ENCODE measurements at regions not wholly inside any gene's neighbourhood (a gene's known extent, or its start where the extent isn't known, plus 50 kb on each side); places are given as distances from the start of the nearest gene placed in this dataset.
"Not testable (repeated sequence)": the region's sequence is repeated elsewhere in the genome, so short reads cannot be mapped to it uniquely, and the experiment has no call there.

- Histone ChIP-seq H3K27me3 (ENCODE audit: control insufficient read depth in 1 of 2, insufficient read depth in 2 of 2, low read length in 1 of 2) (no peaks in the 10 kb centered on the region), H3K9me3 (ENCODE audit: control insufficient read depth, low read length) (no peaks in the 10 kb centered on the region), H3K27ac (ENCODE audit: low read depth in 1 of 2, low read length in 2 of 2) (no peak overlapping the region), H3K4me1 (ENCODE audit: control insufficient read depth in 1 of 2, insufficient read depth in 2 of 2, low read length in 2 of 2) (no peaks in the 10 kb centered on the region), H3K36me3 (ENCODE audit: control insufficient read depth in 1 of 2, insufficient read depth in 2 of 2, low read length in 1 of 2) (no peaks in the 10 kb centered on the region), H3K4me3 (ENCODE audit: low read length in 2 of 2) (no peak overlapping the region)
- DNase-seq (no peak), ATAC-seq (ENCODE audit: low FRiP score) (no peak)
- intact Hi-C loops (cut with DNase I) = no loop called here
Measured at GRCh38 chr6:115159733-115160132, 816.9 kb upstream of the HS3ST5 start.

GRCh38 chr6:115137910-115138309 lies 795.1 kb upstream of the HS3ST5 start:
- Histone ChIP-seq H3K4me1 (ENCODE audit: control insufficient read depth in 1 of 2, insufficient read depth in 2 of 2, low read length in 2 of 2) (no peaks in the 10 kb centered on the region), H3K9me3 (ENCODE audit: control insufficient read depth, low read length) (no peaks in the 10 kb centered on the region), H3K4me3 (ENCODE audit: low read length in 2 of 2) (no peak overlapping the region), H3K36me3 (ENCODE audit: control insufficient read depth in 1 of 2, insufficient read depth in 2 of 2, low read length in 1 of 2) (no peaks in the 10 kb centered on the region), H3K27me3 (ENCODE audit: control insufficient read depth in 1 of 2, insufficient read depth in 2 of 2, low read length in 1 of 2) (no peaks in the 10 kb centered on the region), H3K27ac (ENCODE audit: low read depth in 1 of 2, low read length in 2 of 2) (no peak overlapping the region)
- intact Hi-C loops (cut with DNase I) = no loop called here
- ATAC-seq (ENCODE audit: low FRiP score) (no peak), DNase-seq (no peak)
- 50 to 70% methylated on average over 2 of the region's 2 CpGs for WGBS, 2 donors

GRCh38 chr6:115133790-115134189 lies 791.0 kb upstream of the HS3ST5 start:
- ATAC-seq (ENCODE audit: low FRiP score) = no peak

GRCh38 chr6:115131709-115132490 lies 789.1 kb upstream of the HS3ST5 start:
- peak; percentile 16 to 43 for DNase-seq

More at GRCh38 chr6:115133790-115134189, 791.0 kb upstream of the HS3ST5 start:
- Histone ChIP-seq H3K4me3 (ENCODE audit: low read length in 2 of 2) (no peak overlapping the region), H3K27ac (ENCODE audit: low read depth in 1 of 2, low read length in 2 of 2) (no peak overlapping the region), H3K4me1 (ENCODE audit: control insufficient read depth in 1 of 2, insufficient read depth in 2 of 2, low read length in 2 of 2) (no peaks in the 10 kb centered on the region), H3K27me3 (ENCODE audit: control insufficient read depth in 1 of 2, insufficient read depth in 2 of 2, low read length in 1 of 2) (no peaks in the 10 kb centered on the region), H3K9me3 (ENCODE audit: control insufficient read depth, low read length) (no peaks in the 10 kb centered on the region), H3K36me3 (ENCODE audit: control insufficient read depth in 1 of 2, insufficient read depth in 2 of 2, low read length in 1 of 2) (no peaks in the 10 kb centered on the region)
- intact Hi-C loops (cut with DNase I) = no loop called here
- DNase-seq = no peak
- WGBS, 2 donors = 91 to 94% methylated on average over 2 of the region's 2 CpGs

GRCh38 chr6:115121513-115121912 lies 778.7 kb upstream of the HS3ST5 start:
- H3K4me3 ChIP-seq (ENCODE audit: low read length in 2 of 2); intact Hi-C loops (cut with DNase I); H3K4me1 ChIP-seq (ENCODE audit: control insufficient read depth in 1 of 2, insufficient read depth in 2 of 2, low read length in 2 of 2); ATAC-seq (ENCODE audit: low FRiP score); DNase-seq; H3K27ac ChIP-seq (ENCODE audit: low read depth in 1 of 2, low read length in 2 of 2); H3K27me3 ChIP-seq (ENCODE audit: control insufficient read depth in 1 of 2, insufficient read depth in 2 of 2, low read length in 1 of 2); H3K36me3 ChIP-seq (ENCODE audit: control insufficient read depth in 1 of 2, insufficient read depth in 2 of 2, low read length in 1 of 2); H3K9me3 ChIP-seq (ENCODE audit: control insufficient read depth, low read length): not testable (repeated sequence)
- 84 to 85% methylated on average over 11 of the region's 11 CpGs for WGBS, 2 donors

More at GRCh38 chr6:115131709-115132490, 789.1 kb upstream of the HS3ST5 start:
- H3K4me3 ChIP-seq (ENCODE audit: low read length in 2 of 2) = no peak overlapping the region
- no peaks in the 10 kb centered on the region for H3K27me3 ChIP-seq (ENCODE audit: control insufficient read depth in 1 of 2, insufficient read depth in 2 of 2, low read length in 1 of 2)
- WGBS, 2 donors = 81 to 88% methylated on average over 5 of the region's 5 CpGs
- H3K9me3 ChIP-seq (ENCODE audit: control insufficient read depth, low read length) = no peaks in the 10 kb centered on the region
- H3K27ac ChIP-seq (ENCODE audit: low read depth in 1 of 2, low read length in 2 of 2) = no peak overlapping the region
- ATAC-seq (ENCODE audit: low FRiP score) = no peak
- no peaks in the 10 kb centered on the region for H3K4me1 ChIP-seq (ENCODE audit: control insufficient read depth in 1 of 2, insufficient read depth in 2 of 2, low read length in 2 of 2)
- intact Hi-C loops (cut with DNase I) = no loop called here
- no peaks in the 10 kb centered on the region for H3K36me3 ChIP-seq (ENCODE audit: control insufficient read depth in 1 of 2, insufficient read depth in 2 of 2, low read length in 1 of 2)

- Histone ChIP-seq H3K4me1 (ENCODE audit: control insufficient read depth in 1 of 2, insufficient read depth in 2 of 2, low read length in 2 of 2) (no peaks in the 10 kb centered on the region), H3K4me3 (ENCODE audit: low read length in 2 of 2) (no peak overlapping the region), H3K27me3 (ENCODE audit: control insufficient read depth in 1 of 2, insufficient read depth in 2 of 2, low read length in 1 of 2) (no peaks in the 10 kb centered on the region), H3K27ac (ENCODE audit: low read depth in 1 of 2, low read length in 2 of 2) (no peak overlapping the region), H3K9me3 (ENCODE audit: control insufficient read depth, low read length) (no peaks in the 10 kb centered on the region), H3K36me3 (ENCODE audit: control insufficient read depth in 1 of 2, insufficient read depth in 2 of 2, low read length in 1 of 2) (no peaks in the 10 kb centered on the region)
- intact Hi-C loops (cut with DNase I) = no loop called here
- WGBS, 2 donors = 54 to 64% methylated on average over 1 of the region's 1 CpG
- ATAC-seq (ENCODE audit: low FRiP score) = no peak
- no peak for DNase-seq
Measured at GRCh38 chr6:115120391-115120790, 777.6 kb upstream of the HS3ST5 start.

- H3K27ac ChIP-seq (ENCODE audit: low read depth in 1 of 2, low read length in 2 of 2) = no peak overlapping the region
- 68 to 77% methylated on average over 2 of the region's 2 CpGs for WGBS, 2 donors
- H3K27me3 ChIP-seq (ENCODE audit: control insufficient read depth in 1 of 2, insufficient read depth in 2 of 2, low read length in 1 of 2) = no peaks in the 10 kb centered on the region
- intact Hi-C loops (cut with DNase I) = no loop called here
- no peak for ATAC-seq (ENCODE audit: low FRiP score)
- DNase-seq = no peak
- H3K4me3 ChIP-seq (ENCODE audit: low read length in 2 of 2) = no peak overlapping the region
- H3K36me3 ChIP-seq (ENCODE audit: control insufficient read depth in 1 of 2, insufficient read depth in 2 of 2, low read length in 1 of 2) = no peaks in the 10 kb centered on the region
- no peaks in the 10 kb centered on the region for H3K4me1 ChIP-seq (ENCODE audit: control insufficient read depth in 1 of 2, insufficient read depth in 2 of 2, low read length in 2 of 2)
- no peaks in the 10 kb centered on the region for H3K9me3 ChIP-seq (ENCODE audit: control insufficient read depth, low read length)
Measured at GRCh38 chr6:115091461-115091860, 748.6 kb upstream of the HS3ST5 start.

- no peak overlapping the region for H3K27ac ChIP-seq (ENCODE audit: low read depth in 1 of 2, low read length in 2 of 2)
- no peak for DNase-seq
- no peak for ATAC-seq (ENCODE audit: low FRiP score)
- no peaks in the 10 kb centered on the region for H3K4me1 ChIP-seq (ENCODE audit: control insufficient read depth in 1 of 2, insufficient read depth in 2 of 2, low read length in 2 of 2)
- no peaks in the 10 kb centered on the region for H3K36me3 ChIP-seq (ENCODE audit: control insufficient read depth in 1 of 2, insufficient read depth in 2 of 2, low read length in 1 of 2)
- no peaks in the 10 kb centered on the region for H3K27me3 ChIP-seq (ENCODE audit: control insufficient read depth in 1 of 2, insufficient read depth in 2 of 2, low read length in 1 of 2)
- intact Hi-C loops (cut with DNase I) = no loop called here
- H3K4me3 ChIP-seq (ENCODE audit: low read length in 2 of 2) = no peak overlapping the region
- WGBS, 2 donors = 20 to 32% methylated on average over 1 of the region's 1 CpG
- H3K9me3 ChIP-seq (ENCODE audit: control insufficient read depth, low read length) = no peaks in the 10 kb centered on the region
Measured at GRCh38 chr6:115078555-115078954, 735.7 kb upstream of the HS3ST5 start.

GRCh38 chr6:115071962-115072361 lies 729.1 kb upstream of the HS3ST5 start:
- no peak overlapping the region for H3K27ac ChIP-seq (ENCODE audit: low read depth in 1 of 2, low read length in 2 of 2)
- WGBS, 2 donors = 29 to 41% methylated on average over 1 of the region's 1 CpG
- ATAC-seq (ENCODE audit: low FRiP score) (no peak), DNase-seq (no peak)
- intact Hi-C loops (cut with DNase I) = no loop called here
- H3K9me3 ChIP-seq (ENCODE audit: control insufficient read depth, low read length) = peaks cover 3% of the 10 kb centered on the region
- no peak overlapping the region for H3K4me3 ChIP-seq (ENCODE audit: low read length in 2 of 2)
- H3K4me1 ChIP-seq (ENCODE audit: control insufficient read depth in 1 of 2, insufficient read depth in 2 of 2, low read length in 2 of 2) = no peaks in the 10 kb centered on the region
- no peaks in the 10 kb centered on the region for H3K27me3 ChIP-seq (ENCODE audit: control insufficient read depth in 1 of 2, insufficient read depth in 2 of 2, low read length in 1 of 2)
- H3K36me3 ChIP-seq (ENCODE audit: control insufficient read depth in 1 of 2, insufficient read depth in 2 of 2, low read length in 1 of 2) = no peaks in the 10 kb centered on the region
